Gastroesophageal sphincter (tissue), 3 donors: ENCODE measurements at regions not wholly inside any gene's neighbourhood (a gene's known extent, or its start where the extent isn't known, plus 50 kb on each side); places are given as distances from the start of the nearest gene placed in this dataset.

Experiments used
- CTCF ChIP-seq, 4 experiments: fragments of 200-600 bp in 2 of 4; fragments of 450-650 bp in 2 of 4; sonication (generic) in 1 of 4; IDR thresholded peaks; one replicate each; pipeline ENCODE4 v1.5.1; 2017 to 2019; ENCODE audit warnings: antibody characterized with exemption in 4 of 4, mild to moderate bottlenecking in 2 of 4, moderate library complexity in 2 of 4
- EP300 ChIP-seq: sonication (generic); formaldehyde crosslinking; IDR thresholded peaks from one replicate; pipeline ENCODE4 v1.6.1; 2017; ENCODE audit warnings: antibody characterized with exemption, mild to moderate bottlenecking
- POLR2A ChIP-seq, 2 donors: fragments of 450-650 bp; IDR thresholded peaks; one replicate each; pipeline ENCODE4 v1.6.1; 2017; ENCODE audit warnings: antibody characterized with exemption in 2 of 2, mild to moderate bottlenecking in 2 of 2, moderate library complexity in 1 of 2
- POLR2AphosphoS5 ChIP-seq: sonication (generic); formaldehyde crosslinking; IDR thresholded peaks from one replicate; pipeline ENCODE4 v1.6.1; 2017; ENCODE audit warnings: antibody characterized with exemption

- TF ChIP-seq POLR2AphosphoS5 (no peak), CTCF (IDR thresholded peaks at IDR 0.05) (no peak), POLR2A (IDR thresholded peaks at IDR 0.05) (no peak), EP300 (no peak)
Observed at GRCh38 chr5:12759377-12759776, 855.1 kb upstream of the CTNND2 start.
